Stomach (tissue), 8 donors: ENCODE measurements at regions not wholly inside any gene's neighbourhood (a gene's known extent, or its start where the extent isn't known, plus 50 kb on each side); places are given as distances from the start of the nearest gene placed in this dataset.

Experiments
- DNase-seq, 2 donors: peaks; one replicate each; pipeline versions ENCODE4 v3.0.0 to v3.0.0-alpha.2; 2013 to 2019
- H3K27ac ChIP-seq, 5 donors: fragments of 200-600 bp in 4 of 5; sonication (generic) in 4 of 5; one replicate each; pipeline ENCODE4 v1.5.1; 2013 to 2019; ENCODE audit warnings: mild to moderate bottlenecking in 1 of 5, moderate library complexity in 1 of 5
- H3K27me3 ChIP-seq, 3 donors: fragments of 200-600 bp; sonication (generic); one replicate each; pipeline ENCODE4 v1.5.1; 2017 to 2019; ENCODE audit warnings: mixed run types in 1 of 3
- H3K36me3 ChIP-seq, 4 donors: fragments of 200-600 bp; sonication (generic); 1 replicate in 3 of 4; 2 replicates in 1 of 4; pipeline ENCODE4 v1.5.1; 2016 to 2019
- H3K4me1 ChIP-seq, 4 donors: fragments of 200-600 bp; sonication (generic); one replicate each; pipeline ENCODE4 v1.5.1; 2016 to 2019
- H3K4me3 ChIP-seq, 4 donors: fragments of 200-600 bp; sonication (generic) in 3 of 4; one replicate each; pipeline ENCODE4 v1.5.1; 2016 to 2019; ENCODE audit warnings: mild to moderate bottlenecking in 1 of 4
- H3K9me3 ChIP-seq, 4 donors: fragments of 200-600 bp; sonication (generic); one replicate each; pipeline ENCODE4 v1.5.1; 2016 to 2019
- CTCF ChIP-seq, 7 experiments: fragments of 450-650 bp in 4 of 7; fragments of 200-600 bp in 3 of 7; sonication (generic) in 3 of 7; IDR thresholded peaks; one replicate each; pipeline ENCODE4 v1.5.1; 2016 to 2019; ENCODE audit warnings: antibody characterized with exemption in 7 of 7, control low read depth in 2 of 7, mild to moderate bottlenecking in 1 of 7
- EP300 ChIP-seq: sonication (generic); formaldehyde crosslinking; IDR thresholded peaks from one replicate; pipeline ENCODE4 v1.6.1; 2017; ENCODE audit warnings: antibody characterized with exemption
- POLR2A ChIP-seq, 4 donors: fragments of 450-650 bp; IDR thresholded peaks; one replicate each; pipeline ENCODE4 v1.6.1; 2016; ENCODE audit warnings: antibody characterized with exemption in 4 of 4, control low read depth in 2 of 4, mild to moderate bottlenecking in 1 of 4, moderate library complexity in 1 of 4
- POLR2AphosphoS5 ChIP-seq, 3 donors: sonication (generic); formaldehyde crosslinking; IDR thresholded peaks; one replicate each; pipeline ENCODE4 v1.6.1; 2016; ENCODE audit warnings: antibody characterized with exemption in 3 of 3
- WGBS, 5 donors: extraction: QIAGEN DNeasy Blood & Tissue Kit in 3 of 5; methylation state at CpG; one replicate each; pipeline versions ENCODE4 v1.1.5 to v1.1.7; 2013 to 2018; 5-methylcytosine and 5-hydroxymethylcytosine counted together
- intact Hi-C: fragments of 100-400 bp; cut with DNase I; formaldehyde crosslinking; loops from one replicate; pipeline ENCODE4 v1.15.1; 2023; ENCODE audit warnings: low total_unique reads
- donor health status: healthy with polysubstance abuse.
- donor health status: Bipolar disorder and iron deficiency.
- donor health status: healthy.

GRCh38 chr12:19654650-19655376 is 215.5 kb downstream of the AEBP2 start:
- Histone ChIP-seq H3K9me3 (no peaks in the 10 kb centered on the region), H3K4me1 (peaks cover 0 to 9% (median 0%) of the 10 kb centered on the region in 4 donors), H3K4me3 (no peak overlapping the region), H3K27me3 (no peaks in the 10 kb centered on the region), H3K27ac (peak overlapping the region in 4 of 5 donors; percentile 42 to 75 (median 52)), H3K36me3 (no peaks in the 10 kb centered on the region)
- intact Hi-C loops: no loop called here
- peak in 1 of 2 donors; percentile 33 for DNase-seq
- 52 to 72% (median 63%) methylated on average over 5 of the region's 5 CpGs for WGBS, 5 donors
- no peak for TF ChIP-seq CTCF (IDR thresholded peaks at IDR 0.05)
- TF ChIP-seq EP300: no peak
- no peak for TF ChIP-seq POLR2A (IDR thresholded peaks at IDR 0.05)
- TF ChIP-seq POLR2AphosphoS5 (IDR thresholded peaks at IDR 0.05): no peak

DNA sequence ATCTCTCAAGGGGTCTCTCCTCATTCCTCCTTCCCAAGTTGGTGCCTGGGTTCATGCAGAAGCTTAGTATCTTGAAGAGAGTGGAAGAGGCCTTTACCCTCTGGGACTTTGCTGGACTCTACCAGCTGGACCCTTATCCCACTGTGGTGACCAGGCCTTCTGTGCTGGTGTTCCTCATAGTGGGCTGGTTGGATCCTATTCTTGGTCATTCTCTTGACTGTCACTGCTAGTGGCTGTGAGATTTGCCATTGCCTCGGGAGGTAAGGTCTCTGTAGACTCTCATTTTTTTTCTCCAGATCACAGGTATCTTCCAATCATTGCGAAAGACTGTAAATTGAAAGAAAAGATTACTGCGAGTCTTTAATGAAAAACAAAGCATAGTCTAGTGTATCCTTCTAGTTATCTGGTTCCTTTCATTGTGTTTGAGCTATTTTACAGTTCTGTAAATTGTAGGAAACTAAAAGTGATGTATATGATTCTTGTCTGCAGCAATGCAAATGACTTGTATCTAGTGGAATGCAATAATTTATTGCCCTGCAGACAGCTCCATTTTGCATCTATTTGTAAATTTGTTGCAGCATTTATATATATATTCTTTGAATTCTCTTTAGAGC is 217.9 kb downstream of the AEBP2 start:
- no peaks in the 10 kb centered on the region for H3K27me3 ChIP-seq
- H3K4me1 ChIP-seq: peaks cover 0 to 8% (median 0%) of the 10 kb centered on the region in 4 donors
- H3K9me3 ChIP-seq: no peaks in the 10 kb centered on the region
- 69 to 91% (median 85%) methylated on average over 3 of the region's 3 CpGs for WGBS, 5 donors
- peak overlapping the region in 1 of 5 donors; percentile 75 for H3K27ac ChIP-seq
- TF ChIP-seq POLR2AphosphoS5 (IDR thresholded peaks at IDR 0.05): no peak
- TF ChIP-seq POLR2A (IDR thresholded peaks at IDR 0.05): no peak
- TF ChIP-seq EP300: no peak
- no peak for TF ChIP-seq CTCF (IDR thresholded peaks at IDR 0.05)
- intact Hi-C loops: no loop called here
- H3K4me3 ChIP-seq: no peak overlapping the region
- no peaks in the 10 kb centered on the region for H3K36me3 ChIP-seq
- DNase-seq: no peak

- no peak for DNase-seq
- TF ChIP-seq POLR2AphosphoS5 (IDR thresholded peaks at IDR 0.05) (no peak), CTCF (IDR thresholded peaks at IDR 0.05) (no peak), POLR2A (IDR thresholded peaks at IDR 0.05) (no peak), EP300 (no peak)
- no peaks in the 10 kb centered on the region for H3K36me3 ChIP-seq
These were observed 218.4 kb downstream of the AEBP2 start for GRCh38 chr12:19657732-19658130.

GRCh38 chr12:19659086-19659485 is 219.8 kb downstream of the AEBP2 start:
- H3K9me3 ChIP-seq: no peaks in the 10 kb centered on the region
- no peak overlapping the region for H3K4me3 ChIP-seq
- no peaks in the 10 kb centered on the region for H3K27me3 ChIP-seq
- TF ChIP-seq CTCF (IDR thresholded peaks at IDR 0.05) (no peak), POLR2A (IDR thresholded peaks at IDR 0.05) (no peak), POLR2AphosphoS5 (IDR thresholded peaks at IDR 0.05) (no peak), EP300 (no peak)
- H3K4me1 ChIP-seq: no peaks in the 10 kb centered on the region
- intact Hi-C loops: no loop called here
- peak in 1 of 2 donors; percentile 42 for DNase-seq
- H3K27ac ChIP-seq: no peak overlapping the region
- 96 to 100% (median 96%) methylated on average over 2 of the region's 2 CpGs for WGBS, 5 donors
- H3K36me3 ChIP-seq: no peaks in the 10 kb centered on the region

More at GRCh38 chr12:19657732-19658130, 218.4 kb downstream of the AEBP2 start:
- intact Hi-C loops: no loop called here
- 90 to 98% (median 93%) methylated on average over 2 of the region's 2 CpGs for WGBS, 5 donors
- Histone ChIP-seq H3K9me3 (no peaks in the 10 kb centered on the region), H3K27ac (no peak overlapping the region), H3K4me3 (no peak overlapping the region), H3K27me3 (no peaks in the 10 kb centered on the region), H3K4me1 (peaks cover 0 to 2% (median 0%) of the 10 kb centered on the region in 4 donors)
